AG04450 (cell line): ENCODE measurements at regions not wholly inside any gene's neighbourhood (a gene's known extent, or its start where the extent isn't known, plus 50 kb on each side); places are given as distances from the start of the nearest gene placed in this dataset.

Experiments used
- CTCF ChIA-PET: fragments of 300-600, 350-600 bp; formaldehyde crosslinking; extraction: SDS; loops from one replicate; lab custom pipeline; 2022; ENCODE audit warnings: antibody characterized with exemption, inconsistent platforms; lab: Charles Lee
- POLR2A ChIA-PET: fragments of 350-600 bp; formaldehyde crosslinking; extraction: SDS; loops from one replicate; lab custom pipeline; 2021; ENCODE audit warnings: antibody characterized with exemption, inconsistent platforms; lab: Yijun Ruan, JAX
- DNase-seq: peaks from one replicate; pipeline ENCODE4 v3.0.0-alpha.2; 2011; ENCODE audit warnings: low read depth, low spot score
- H3K27ac ChIP-seq: one replicate; pipeline ENCODE4 v1.5.1; 2012; ENCODE audit warnings: low read depth, low read length, control low read depth
- H3K27me3 ChIP-seq: one replicate; pipeline ENCODE4 v1.6.0; 2012; ENCODE audit warnings: low read length; ENCODE audit not compliant: control insufficient read depth, insufficient read depth
- H3K4me3 ChIP-seq: 2 replicates; pipeline ENCODE4 v1.5.1; 2011; ENCODE audit warnings: mild to moderate bottlenecking, low read depth, low read length, control low read depth
- H3K9me3 ChIP-seq: 2 replicates; pipeline ENCODE4 v1.5.1; 2012; ENCODE audit warnings: low read length; ENCODE audit not compliant: control insufficient read depth, insufficient read depth
- TF ChIP-seq, protein P1 (sequence below): IDR thresholded peaks from 2 replicates; pipeline ENCODE4 v1.5.1; 2011; ENCODE audit warnings: low read depth, low read length, control low read depth, inconsistent platforms

DNA sequence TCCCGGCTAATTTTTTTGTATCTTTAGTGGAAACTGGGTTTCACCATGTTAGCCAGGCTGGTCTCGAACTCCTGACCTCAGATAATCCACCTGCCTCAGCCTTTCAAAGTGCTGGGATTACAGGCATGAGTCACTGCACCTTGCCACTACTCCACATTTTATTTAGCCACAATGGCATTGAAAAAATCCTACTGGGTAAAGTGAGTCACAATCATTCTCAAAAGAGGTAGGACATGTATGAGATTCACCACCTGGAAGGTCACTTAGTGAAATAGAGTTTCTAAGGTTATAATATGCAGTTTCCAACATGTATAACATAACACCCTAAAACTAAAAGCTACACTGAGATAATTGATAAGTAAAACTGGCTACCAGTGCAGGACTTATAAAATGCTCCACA lies 159.2 kb downstream of the BTC start:
- ChIA-PET CTCF (interaction anchor here (0.5 to 0.9 kb wide), 2 partner anchors 41 to 199 kb away, joined by 3 to 6 read pairs; no protein-coding TSS in a partner anchor), POLR2A (no interaction called here)
- Histone ChIP-seq H3K4me3 (no peak overlapping the region), H3K27me3 (no peaks in the 10 kb centered on the region), H3K27ac (no peak overlapping the region), H3K9me3 (no peaks in the 10 kb centered on the region; the same call in 1 of the 2 replicates)
- DNase-seq, result no peak
- TF ChIP-seq, protein P1, sequence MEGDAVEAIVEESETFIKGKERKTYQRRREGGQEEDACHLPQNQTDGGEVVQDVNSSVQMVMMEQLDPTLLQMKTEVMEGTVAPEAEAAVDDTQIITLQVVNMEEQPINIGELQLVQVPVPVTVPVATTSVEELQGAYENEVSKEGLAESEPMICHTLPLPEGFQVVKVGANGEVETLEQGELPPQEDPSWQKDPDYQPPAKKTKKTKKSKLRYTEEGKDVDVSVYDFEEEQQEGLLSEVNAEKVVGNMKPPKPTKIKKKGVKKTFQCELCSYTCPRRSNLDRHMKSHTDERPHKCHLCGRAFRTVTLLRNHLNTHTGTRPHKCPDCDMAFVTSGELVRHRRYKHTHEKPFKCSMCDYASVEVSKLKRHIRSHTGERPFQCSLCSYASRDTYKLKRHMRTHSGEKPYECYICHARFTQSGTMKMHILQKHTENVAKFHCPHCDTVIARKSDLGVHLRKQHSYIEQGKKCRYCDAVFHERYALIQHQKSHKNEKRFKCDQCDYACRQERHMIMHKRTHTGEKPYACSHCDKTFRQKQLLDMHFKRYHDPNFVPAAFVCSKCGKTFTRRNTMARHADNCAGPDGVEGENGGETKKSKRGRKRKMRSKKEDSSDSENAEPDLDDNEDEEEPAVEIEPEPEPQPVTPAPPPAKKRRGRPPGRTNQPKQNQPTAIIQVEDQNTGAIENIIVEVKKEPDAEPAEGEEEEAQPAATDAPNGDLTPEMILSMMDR, result no peak

- CTCF ChIA-PET, result interaction anchor here (0.5 kb wide), 1 partner anchor 199 kb away, joined by 6 read pairs; no protein-coding TSS in a partner anchor
- Histone ChIP-seq H3K4me3 (no peak overlapping the region), H3K27ac (no peak overlapping the region), H3K9me3 (no peaks in the 10 kb centered on the region), H3K27me3 (no peaks in the 10 kb centered on the region)
- POLR2A ChIA-PET, result no interaction called here
- no peak for DNase-seq
- TF ChIP-seq, protein P1, result no peak
These were observed 158.7 kb downstream of the BTC start for GRCh38 chr4:74635490-74636123.

GRCh38 chr4:74638001-74638400 lies 156.3 kb downstream of the BTC start:
- H3K27me3 ChIP-seq, result no peaks in the 10 kb centered on the region
- H3K27ac ChIP-seq, result no peak overlapping the region
- TF ChIP-seq, protein P1, result no peak
- POLR2A ChIA-PET, result no interaction called here
- no peaks in the 10 kb centered on the region for H3K9me3 ChIP-seq
- no peak overlapping the region for H3K4me3 ChIP-seq
- no peak for DNase-seq
- CTCF ChIA-PET, result interaction anchor here (1.0 to 1.4 kb wide), 3 partner anchors 33 to 318 kb away, joined by 3 to 4 read pairs (median 3); no protein-coding TSS in a partner anchor

- CTCF ChIA-PET, result interaction anchor here (1.1 to 1.4 kb wide), 2 partner anchors 36 to 319 kb away, joined by 3 to 4 read pairs; no protein-coding TSS in a partner anchor
- DNase-seq, result no peak
- no peaks in the 10 kb centered on the region for H3K9me3 ChIP-seq
- no peak overlapping the region for H3K27ac ChIP-seq
- POLR2A ChIA-PET, result no interaction called here
- no peak overlapping the region for H3K4me3 ChIP-seq
- TF ChIP-seq, protein P1, result no peak
- H3K27me3 ChIP-seq, result no peaks in the 10 kb centered on the region
These were observed 155.6 kb downstream of the BTC start for GRCh38 chr4:74638689-74639088.
